Muscle of leg (tissue), 3 donors: ENCODE measurements at regions not wholly inside any gene's neighbourhood (a gene's known extent, or its start where the extent isn't known, plus 50 kb on each side); places are given as distances from the start of the nearest gene placed in this dataset.

ENCODE experiments used
- DNase-seq: peaks from one replicate; pipeline ENCODE4 v3.0.0; 2013
- H3K27ac ChIP-seq: one replicate; pipeline ENCODE4 v1.5.1; 2013; ENCODE audit warnings: mild to moderate bottlenecking, low read length, control low read depth
- H3K27me3 ChIP-seq: one replicate; pipeline ENCODE4 v1.6.1; 2013; ENCODE audit warnings: low read length; ENCODE audit not compliant: control insufficient read depth, insufficient read depth
- H3K36me3 ChIP-seq: one replicate; pipeline ENCODE4 v1.6.1; 2013; ENCODE audit warnings: low read length; ENCODE audit not compliant: control insufficient read depth, insufficient read depth
- H3K4me1 ChIP-seq: one replicate; pipeline ENCODE4 v1.6.1; 2013; ENCODE audit warnings: low read length; ENCODE audit not compliant: control insufficient read depth, insufficient read depth
- H3K4me3 ChIP-seq: one replicate; pipeline ENCODE4 v1.5.1; 2013; ENCODE audit warnings: low read length, control low read depth
- H3K9me3 ChIP-seq: replicated peaks from 2 replicates; pipeline ENCODE4 v1.6.1; 2013; ENCODE audit warnings: low read depth, low read length; ENCODE audit not compliant: control insufficient read depth
- WGBS: methylation state at CpG from one replicate; pipeline ENCODE4 v1.1.5; 2013; ENCODE audit warnings: missing lambda C conversion rate; ENCODE audit not compliant: insufficient coverage; 5-methylcytosine and 5-hydroxymethylcytosine counted together

DNA sequence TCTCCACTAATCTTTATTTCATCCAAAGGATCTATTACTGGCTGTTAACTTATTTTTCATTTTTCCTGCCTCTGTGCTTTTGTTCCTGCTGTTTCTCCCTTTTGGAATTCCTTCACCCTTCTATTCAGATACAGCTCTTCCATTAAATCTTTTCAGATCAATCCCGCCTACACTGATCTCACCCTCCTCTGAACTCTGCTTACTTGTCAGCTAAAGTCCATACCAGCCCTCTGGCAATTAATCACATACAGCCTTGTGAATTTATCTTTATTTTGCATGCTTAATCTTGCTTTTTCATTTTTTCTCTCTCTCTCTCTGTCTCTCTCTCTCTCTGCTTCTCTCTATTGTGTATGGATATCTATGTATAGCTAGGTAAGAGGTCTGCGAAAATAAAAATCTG, 100.8 kb upstream of the UMPS start:
- WGBS, result 100% methylated on average over 1 of the region's 2 CpGs

GRCh38 chr3:124630960-124631359, 99.3 kb upstream of the UMPS start:
- WGBS, result 84% methylated on average over 5 of the region's 5 CpGs
- Histone ChIP-seq H3K27me3 (no peaks in the 10 kb centered on the region), H3K4me1 (no peaks in the 10 kb centered on the region), H3K9me3 (no peaks in the 10 kb centered on the region), H3K27ac (no peak overlapping the region), H3K36me3 (no peaks in the 10 kb centered on the region), H3K4me3 (no peak overlapping the region)
- no peak for DNase-seq

More for the DNA sequence above, 100.8 kb upstream of the UMPS start:
- no peak for DNase-seq
- Histone ChIP-seq H3K27me3 (no peaks in the 10 kb centered on the region), H3K9me3 (no peaks in the 10 kb centered on the region), H3K36me3 (no peaks in the 10 kb centered on the region), H3K27ac (no peak overlapping the region), H3K4me3 (no peak overlapping the region), H3K4me1 (no peaks in the 10 kb centered on the region)

DNA sequence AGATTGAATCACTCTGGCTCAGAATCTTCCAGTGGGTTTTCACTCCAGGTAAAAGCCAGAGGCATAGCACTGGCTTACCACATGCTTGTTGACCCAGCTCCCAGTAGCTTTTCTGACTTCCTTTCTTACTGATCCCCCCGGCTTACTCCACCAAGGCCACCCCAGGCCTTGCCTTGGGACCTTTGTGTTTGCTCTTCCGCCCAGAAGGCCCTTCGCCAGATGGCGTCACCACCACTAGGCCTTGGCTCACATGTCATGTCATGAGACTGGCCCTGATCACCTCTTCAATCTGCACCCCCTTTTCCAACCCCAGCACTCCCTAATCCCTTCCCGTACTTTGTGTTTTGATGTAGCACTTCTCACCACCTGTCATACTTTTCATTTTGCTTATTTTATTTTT, 98.5 kb upstream of the UMPS start:
- 87% methylated on average over 4 of the region's 5 CpGs for whole genome bisulfite sequencing
- no peaks in the 10 kb centered on the region for H3K36me3 ChIP-seq
- no peak for DNase-seq

GRCh38 chr3:124632566-124633140, 97.6 kb upstream of the UMPS start:
- 96% methylated on average over 7 of the region's 7 CpGs for WGBS
- Histone ChIP-seq H3K36me3 (no peaks in the 10 kb centered on the region), H3K4me3 (no peak overlapping the region), H3K9me3 (no peaks in the 10 kb centered on the region), H3K27me3 (no peaks in the 10 kb centered on the region), H3K4me1 (no peaks in the 10 kb centered on the region), H3K27ac (no peak overlapping the region)
- no peak for DNase-seq

More for the DNA sequence above, 98.5 kb upstream of the UMPS start:
- Histone ChIP-seq H3K27me3 (no peaks in the 10 kb centered on the region), H3K4me3 (no peak overlapping the region), H3K27ac (no peak overlapping the region), H3K4me1 (no peaks in the 10 kb centered on the region), H3K9me3 (no peaks in the 10 kb centered on the region)

GRCh38 chr3:124633524-124633923, 96.7 kb upstream of the UMPS start:
- no CpG with 5 or more reads among the region's 3 CpGs for WGBS
- DNase-seq, result no peak
- no peak overlapping the region for H3K27ac ChIP-seq
- no peaks in the 10 kb centered on the region for H3K27me3 ChIP-seq
- no peaks in the 10 kb centered on the region for H3K4me1 ChIP-seq
- no peaks in the 10 kb centered on the region for H3K36me3 ChIP-seq
- no peak overlapping the region for H3K4me3 ChIP-seq
- H3K9me3 ChIP-seq, result no peaks in the 10 kb centered on the region

- Histone ChIP-seq H3K27me3 (no peaks in the 10 kb centered on the region), H3K27ac (no peak overlapping the region), H3K4me3 (no peak overlapping the region), H3K4me1 (no peaks in the 10 kb centered on the region), H3K9me3 (no peaks in the 10 kb centered on the region), H3K36me3 (no peaks in the 10 kb centered on the region)
- DNase-seq, result no peak
- WGBS, result 80% methylated on average over 12 of the region's 15 CpGs
Measured at GRCh38 chr3:124634210-124635168, 95.8 kb upstream of the UMPS start.

- Histone ChIP-seq H3K4me1 (no peaks in the 10 kb centered on the region), H3K36me3 (no peaks in the 10 kb centered on the region)
- no CpG with 5 or more reads among the region's 1 CpG for WGBS
Measured at GRCh38 chr3:124635169-124635539, 95.1 kb upstream of the UMPS start.

GRCh38 chr3:124636101-124636862, 94.0 kb upstream of the UMPS start:
- no peaks in the 10 kb centered on the region for H3K36me3 ChIP-seq
- H3K27me3 ChIP-seq, result no peaks in the 10 kb centered on the region
- H3K27ac ChIP-seq, result no peak overlapping the region
- no peaks in the 10 kb centered on the region for H3K4me1 ChIP-seq
- H3K9me3 ChIP-seq, result no peaks in the 10 kb centered on the region
- no peak overlapping the region for H3K4me3 ChIP-seq
- no peak for DNase-seq
- WGBS, result no CpG with 5 or more reads among the region's 5 CpGs

More at GRCh38 chr3:124635169-124635539, 95.1 kb upstream of the UMPS start:
- Histone ChIP-seq H3K4me3 (no peak overlapping the region), H3K27ac (no peak overlapping the region), H3K27me3 (no peaks in the 10 kb centered on the region), H3K9me3 (no peaks in the 10 kb centered on the region)
- no peak for DNase-seq

DNA sequence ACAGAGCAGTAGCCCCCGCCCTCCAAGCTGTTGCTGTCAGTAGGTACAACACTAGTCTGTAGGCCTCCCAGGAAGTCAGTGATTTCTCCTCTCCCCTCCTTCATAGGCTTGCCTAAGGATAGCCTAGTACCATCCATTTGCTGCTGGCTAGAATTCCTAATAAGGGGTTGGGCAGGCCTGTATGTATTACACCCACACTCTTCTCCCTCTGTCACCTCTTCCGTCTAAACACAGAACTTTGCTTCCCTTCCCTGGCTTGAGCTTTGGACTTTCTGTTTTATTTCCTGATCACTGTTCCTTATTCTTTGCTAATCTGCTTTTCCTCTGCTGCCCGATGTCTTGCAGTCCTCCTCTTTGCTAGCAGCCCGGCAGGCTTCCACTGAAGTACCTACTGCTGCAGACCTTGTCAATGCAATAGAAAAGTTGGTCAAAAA, 93.4 kb upstream of the UMPS start:
- H3K27me3 ChIP-seq, result no peaks in the 10 kb centered on the region
- no peaks in the 10 kb centered on the region for H3K9me3 ChIP-seq
- 57% methylated on average over 2 of the region's 4 CpGs for WGBS

More for the DNA sequence above, 93.4 kb upstream of the UMPS start:
- no peak overlapping the region for H3K27ac ChIP-seq
- no peak overlapping the region for H3K4me3 ChIP-seq
- no peaks in the 10 kb centered on the region for H3K36me3 ChIP-seq
- H3K4me1 ChIP-seq, result no peaks in the 10 kb centered on the region
- no peak for DNase-seq
